OCI-LY7 (cell line): ENCODE measurements at regions not wholly inside any gene's neighbourhood (a gene's known extent, or its start where the extent isn't known, plus 50 kb on each side); places are given as distances from the start of the nearest gene placed in this dataset.

Experiments used
- BruUV-seq: library from RNA; stranded (reverse); fragments of 400-500 nt; replicated peaks from 2 replicates; lab custom pipeline; 2021; lab: Mats Ljungman, UMichigan
- CTCF ChIA-PET: fragments of 300-600 bp; sonication (Branson Sonifier 250); formaldehyde crosslinking; loops from one replicate; lab custom pipeline; 2022; ENCODE audit warnings: antibody characterized with exemption; ENCODE audit not compliant: unreplicated experiment; lab: Charles Lee
- POLR2A ChIA-PET: fragments of 300-600 bp; sonication (Branson Sonifier 250); formaldehyde crosslinking; loops from one replicate; lab custom pipeline; 2022; ENCODE audit warnings: antibody characterized with exemption; lab: Charles Lee
- DNase-seq: peaks from one replicate; pipeline ENCODE4 v3.0.0-alpha.2; 2015; ENCODE audit warnings: low spot score
- H2AFZ ChIP-seq: fragments of 200-600 bp; sonication (generic), shearing (Covaris generic); 2 replicates; pipeline ENCODE4 v1.6.1; 2014; ENCODE audit warnings: mild to moderate bottlenecking, antibody characterized with exemption, low read length, moderate library complexity
- H3K27ac ChIP-seq: fragments of 200-600 bp; sonication (generic); 2 replicates; pipeline ENCODE4 v1.5.1; 2014; ENCODE audit warnings: mixed run types, low read depth, mild to moderate bottlenecking, moderate library complexity, low read length, inconsistent platforms; ENCODE audit not compliant: poor library complexity, severe bottlenecking
- H3K36me3 ChIP-seq: fragments of 200-600 bp; sonication (generic); 2 replicates; pipeline ENCODE4 v1.6.1; 2014; ENCODE audit warnings: mild to moderate bottlenecking, antibody characterized with exemption, low read length, moderate library complexity, mixed read lengths; ENCODE audit not compliant: insufficient read depth
- H3K4me1 ChIP-seq: fragments of 200-600 bp; sonication (generic); 2 replicates; pipeline ENCODE4 v1.5.1; 2014; ENCODE audit warnings: mild to moderate bottlenecking, low read length; ENCODE audit not compliant: insufficient read depth, poor library complexity, severe bottlenecking
- H3K4me2 ChIP-seq: fragments of 200-600 bp; sonication (generic); 2 replicates; pipeline ENCODE4 v1.6.1; 2014; ENCODE audit warnings: mild to moderate bottlenecking, low read length
- H3K4me3 ChIP-seq: fragments of 200-600 bp; sonication (generic); 2 replicates; pipeline ENCODE4 v1.5.1; 2014; ENCODE audit warnings: mild to moderate bottlenecking, low read depth, low read length; ENCODE audit not compliant: poor library complexity, severe bottlenecking
- H3K79me2 ChIP-seq: fragments of 200-600 bp; sonication (generic); 2 replicates; pipeline ENCODE4 v1.6.1; 2016; ENCODE audit warnings: low read depth, mild to moderate bottlenecking, low read length, moderate library complexity, mixed read lengths; ENCODE audit not compliant: insufficient read depth
- H3K9me2 ChIP-seq: fragments of 200-600 bp; sonication (generic); 2 replicates; pipeline ENCODE4 v1.6.1; 2016; ENCODE audit warnings: mild to moderate bottlenecking, low read length, mixed read lengths; ENCODE audit not compliant: insufficient read depth
- H3K9me3 ChIP-seq: fragments of 200-600 bp; sonication (generic); 2 replicates; pipeline ENCODE4 v1.6.1; 2014; ENCODE audit warnings: mild to moderate bottlenecking, mixed run types, low read length, mixed read lengths
- H4K20me1 ChIP-seq: fragments of 200-600 bp; sonication (generic); 2 replicates; pipeline ENCODE4 v1.6.1; 2014; ENCODE audit warnings: mild to moderate bottlenecking, antibody characterized with exemption, low read length, moderate library complexity, mixed read lengths; ENCODE audit not compliant: insufficient read depth
- EZH2phosphoT487 ChIP-seq: fragments of 200-600 bp; sonication (generic); IDR thresholded peaks from 2 replicates; pipeline ENCODE4 v1.6.1; 2018; ENCODE audit warnings: low read depth, borderline replicate concordance, mild to moderate bottlenecking, mixed run types, antibody characterized with exemption, low read length, moderate library complexity, mixed read lengths
- intact Hi-C: fragments of 100-400 bp; cut with micrococcal nuclease; formaldehyde crosslinking; loops from one replicate; pipeline ENCODE4 v1.10.0; 2022; ENCODE audit not compliant: unreplicated experiment

- Histone ChIP-seq H3K9me3 (no peaks in the 10 kb centered on the region), H3K79me2 (no peaks in the 10 kb centered on the region), H3K4me2 (no peak overlapping the region), H4K20me1 (no peaks in the 10 kb centered on the region), H2AFZ (no peak overlapping the region), H3K27ac (no peak overlapping the region), H3K36me3 (no peaks in the 10 kb centered on the region), H3K4me1 (no peaks in the 10 kb centered on the region), H3K4me3 (no peak overlapping the region), H3K9me2 (no peaks in the 10 kb centered on the region)
- no TSS peak for BruUV-seq
- no peak for DNase-seq
- intact Hi-C loops, result no loop called here
- POLR2A ChIA-PET, result no interaction called here
- no peak for TF ChIP-seq EZH2phosphoT487
- CTCF ChIA-PET, result no interaction called here
These were observed 51.3 kb upstream of the ZNF536 start for GRCh38 chr19:30320916-30321315.
